Hepatocyte (in vitro differentiated cells): ENCODE measurements at regions not wholly inside any gene's neighbourhood (a gene's known extent, or its start where the extent isn't known, plus 50 kb on each side); places are given as distances from the start of the nearest gene placed in this dataset.

Experiments
- CTCF ChIP-seq: fragments of 200-600 bp; sonication (generic); IDR thresholded peaks from 2 replicates; pipeline ENCODE4 v1.5.1; 2016; ENCODE audit warnings: antibody characterized with exemption, mild to moderate bottlenecking; ENCODE audit not compliant: poor library complexity
- EZH2 ChIP-seq: fragments of 200-600 bp; sonication (generic); IDR thresholded peaks from 2 replicates; pipeline ENCODE4 v1.6.1; 2016; ENCODE audit warnings: antibody characterized with exemption, mild to moderate bottlenecking, borderline replicate concordance
- EZH2phosphoT487 ChIP-seq: fragments of 200-600 bp; sonication (generic); IDR thresholded peaks from one replicate; pipeline ENCODE4 v1.6.1; 2018; ENCODE audit warnings: antibody characterized with exemption, mild to moderate bottlenecking, low read depth, moderate library complexity; ENCODE audit not compliant: unreplicated experiment, severe bottlenecking

- TF ChIP-seq CTCF, result no peak
- no peak for TF ChIP-seq EZH2phosphoT487
- TF ChIP-seq EZH2, result no peak
Observed at GRCh38 chr16:5176505-5176904, 78.9 kb upstream of the EEF2KMT start.
